Astrocyte (in vitro differentiated cells and primary cell): ENCODE measurements at regions not wholly inside any gene's neighbourhood (a gene's known extent, or its start where the extent isn't known, plus 50 kb on each side); places are given as distances from the start of the nearest gene placed in this dataset.

Experiments
- DNase-seq: peaks from one replicate; pipeline ENCODE4 v3.0.0-alpha.2; 2010; ENCODE audit warnings: low read depth
- FAIRE-seq: peaks from 2 replicates; lab custom pipeline; 2011; peaks lifted over from hg19 to GRCh38; lab: Jason Lieb, UNC
- H2AFZ ChIP-seq: 2 replicates; pipeline ENCODE4 v1.6.0; 2012; ENCODE audit warnings: low read depth, low read length, inconsistent platforms
- H3K27ac ChIP-seq: 2 replicates; pipeline ENCODE4 v1.5.1; 2011; ENCODE audit warnings: low read depth, low read length, inconsistent platforms
- H3K27me3 ChIP-seq: 2 replicates; pipeline ENCODE4 v1.6.0; 2011; ENCODE audit warnings: low read length, inconsistent platforms; ENCODE audit not compliant: insufficient read depth
- H3K36me3 ChIP-seq: 2 replicates; pipeline ENCODE4 v1.5.1; 2011; ENCODE audit warnings: low read length, inconsistent platforms; ENCODE audit not compliant: insufficient read depth
- H3K4me1 ChIP-seq: 2 replicates; pipeline ENCODE4 v1.5.1; 2011; ENCODE audit warnings: low read length, inconsistent platforms; ENCODE audit not compliant: insufficient read depth
- H3K4me2 ChIP-seq: 2 replicates; pipeline ENCODE4 v1.6.0; 2012; ENCODE audit warnings: low read length, inconsistent platforms
- H3K4me3 ChIP-seq: 2 replicates; pipeline ENCODE4 v1.5.1; 2011; ENCODE audit warnings: low read depth, mild to moderate bottlenecking, low read length, inconsistent platforms; ENCODE audit not compliant: insufficient read depth
- H3K79me2 ChIP-seq: 2 replicates; pipeline ENCODE4 v1.6.0; 2012; ENCODE audit warnings: mild to moderate bottlenecking, low read length, inconsistent platforms; ENCODE audit not compliant: insufficient read depth
- H3K9ac ChIP-seq: 2 replicates; pipeline ENCODE4 v1.6.0; 2012; ENCODE audit warnings: mild to moderate bottlenecking, low read length, inconsistent platforms
- H3K9me3 ChIP-seq: 2 replicates; pipeline ENCODE4 v1.5.1; 2012; ENCODE audit warnings: low read depth, mild to moderate bottlenecking, low read length, inconsistent platforms; ENCODE audit not compliant: insufficient read depth
- H4K20me1 ChIP-seq: 2 replicates; pipeline ENCODE4 v1.6.0; 2012; ENCODE audit warnings: low read length, inconsistent platforms; ENCODE audit not compliant: insufficient read depth
- H3K27ac Mint-ChIP-seq: one replicate; pipeline ENCODE4 v1.8.0; 2021; ENCODE audit warnings: mild to moderate bottlenecking, mixed read lengths; ENCODE audit not compliant: unreplicated experiment
- H3K27me3 Mint-ChIP-seq: one replicate; pipeline ENCODE4 v1.8.0; 2021; ENCODE audit warnings: low read depth, mixed read lengths; ENCODE audit not compliant: unreplicated experiment
- H3K36me3 Mint-ChIP-seq: one replicate; pipeline ENCODE4 v1.8.0; 2021; ENCODE audit warnings: low read depth, mixed read lengths; ENCODE audit not compliant: unreplicated experiment
- H3K4me1 Mint-ChIP-seq: one replicate; pipeline ENCODE4 v1.8.0; 2021; ENCODE audit warnings: low read depth, mixed read lengths; ENCODE audit not compliant: unreplicated experiment
- H3K4me3 Mint-ChIP-seq: one replicate; pipeline ENCODE4 v1.8.0; 2021; ENCODE audit warnings: mild to moderate bottlenecking, moderate library complexity, mixed read lengths; ENCODE audit not compliant: unreplicated experiment
- H3K9me3 Mint-ChIP-seq: one replicate; pipeline ENCODE4 v1.8.0; 2021; ENCODE audit warnings: mild to moderate bottlenecking, mixed read lengths; ENCODE audit not compliant: unreplicated experiment
- CTCF ChIP-seq: IDR thresholded peaks from 2 replicates; pipeline ENCODE4 v1.5.1; 2011; ENCODE audit warnings: low read depth, mild to moderate bottlenecking, inconsistent platforms, low read length, moderate library complexity; ENCODE audit not compliant: insufficient read depth
- EZH2 ChIP-seq: IDR thresholded peaks from 2 replicates; pipeline ENCODE4 v1.6.1; 2012; ENCODE audit warnings: mild to moderate bottlenecking, low read length, inconsistent platforms; ENCODE audit not compliant: insufficient read depth

DNA sequence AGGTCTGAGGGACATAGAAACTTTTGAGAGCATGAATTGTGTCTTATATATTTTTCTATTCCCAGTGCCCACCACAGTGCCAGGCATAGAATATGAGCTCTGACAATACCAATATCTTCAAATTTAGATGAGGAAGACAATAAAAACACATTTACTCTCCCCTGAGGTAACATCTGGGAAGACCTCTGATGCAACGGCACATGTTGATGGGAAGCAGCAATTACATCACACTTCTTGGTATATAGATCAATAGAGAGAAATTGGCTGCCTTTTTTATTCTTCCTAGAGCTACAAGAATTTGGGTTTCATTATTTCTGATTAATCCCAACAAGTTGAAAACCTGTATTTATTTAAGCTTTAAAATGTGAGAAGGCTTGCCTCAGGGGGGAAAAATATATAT, 67.4 kb upstream of the SMAD1 start:
- Histone ChIP-seq H3K27me3 (no peaks in the 10 kb centered on the region), H3K4me1 (no peaks in the 10 kb centered on the region), H3K79me2 (no peaks in the 10 kb centered on the region), H3K4me2 (no peak overlapping the region), H3K9ac (no peak overlapping the region), H3K9me3 (no peaks in the 10 kb centered on the region), H3K4me3 (no peak overlapping the region), H3K36me3 (no peaks in the 10 kb centered on the region), H4K20me1 (no peaks in the 10 kb centered on the region), H2AFZ (no peak overlapping the region), H3K27ac (no peak overlapping the region)
- Mint-ChIP-seq H3K4me1 (no peaks in the 10 kb centered on the region), H3K36me3 (no peaks in the 10 kb centered on the region), H3K4me3 (no peak overlapping the region), H3K27me3 (no peaks in the 10 kb centered on the region), H3K9me3 (no peaks in the 10 kb centered on the region), H3K27ac (no peak overlapping the region)
- TF ChIP-seq EZH2 = no peak
- TF ChIP-seq CTCF = no peak
- DNase-seq (no peak), FAIRE-seq (no peak)

- Histone ChIP-seq H3K4me3 (no peak overlapping the region), H3K9ac (no peak overlapping the region), H3K9me3 (no peaks in the 10 kb centered on the region), H3K79me2 (no peaks in the 10 kb centered on the region), H3K27me3 (peaks cover 3% of the 10 kb centered on the region), H2AFZ (no peak overlapping the region), H3K27ac (no peak overlapping the region), H3K4me2 (no peak overlapping the region), H3K36me3 (no peaks in the 10 kb centered on the region), H4K20me1 (no peaks in the 10 kb centered on the region), H3K4me1 (no peaks in the 10 kb centered on the region)
- H3K27ac Mint-ChIP-seq = no peak overlapping the region
- no peaks in the 10 kb centered on the region for H3K27me3 Mint-ChIP-seq
- no peaks in the 10 kb centered on the region for H3K36me3 Mint-ChIP-seq
- no peak for TF ChIP-seq CTCF
- TF ChIP-seq EZH2 = no peak
- peaks cover under 1% of the 10 kb centered on the region for H3K9me3 Mint-ChIP-seq
- H3K4me3 Mint-ChIP-seq = no peak overlapping the region
- FAIRE-seq = no peak
- peaks cover 5% of the 10 kb centered on the region for H3K4me1 Mint-ChIP-seq
- peak; percentile 2 for DNase-seq
Measured at GRCh38 chr4:145406970-145407369, 74.7 kb upstream of the SMAD1 start.

- Histone ChIP-seq H2AFZ (peak overlapping the region; percentile 52), H3K9ac (no peak overlapping the region), H3K4me1 (no peaks in the 10 kb centered on the region), H4K20me1 (no peaks in the 10 kb centered on the region), H3K79me2 (no peaks in the 10 kb centered on the region), H3K36me3 (no peaks in the 10 kb centered on the region), H3K4me3 (no peak overlapping the region), H3K4me2 (no peak overlapping the region), H3K27me3 (peaks cover 3% of the 10 kb centered on the region), H3K9me3 (no peaks in the 10 kb centered on the region), H3K27ac (no peak overlapping the region)
- H3K4me3 Mint-ChIP-seq = no peak overlapping the region
- TF ChIP-seq EZH2 (no peak), CTCF (no peak)
- no peaks in the 10 kb centered on the region for H3K36me3 Mint-ChIP-seq
- DNase-seq (no peak), FAIRE-seq (no peak)
- no peaks in the 10 kb centered on the region for H3K27me3 Mint-ChIP-seq
- no peak overlapping the region for H3K27ac Mint-ChIP-seq
- peaks cover 5% of the 10 kb centered on the region for H3K4me1 Mint-ChIP-seq
- peaks cover 4% of the 10 kb centered on the region for H3K9me3 Mint-ChIP-seq
Measured at GRCh38 chr4:145404761-145405160, 76.9 kb upstream of the SMAD1 start.
